ENCODE measurements at regions not wholly inside any gene's neighbourhood (a gene's known extent, or its start where the extent isn't known, plus 50 kb on each side); places are given as distances from the start of the nearest gene placed in this dataset.
A peak's percentile ranks its signal among the peaks of the same experiment; 100 is the strongest.

- no peak overlapping the region for H3K4me3 ChIP-seq
- 84 to 88% methylated on average over 11 of the region's 11 CpGs for WGBS, 2 donors
- TF ChIP-seq, protein P1, sequence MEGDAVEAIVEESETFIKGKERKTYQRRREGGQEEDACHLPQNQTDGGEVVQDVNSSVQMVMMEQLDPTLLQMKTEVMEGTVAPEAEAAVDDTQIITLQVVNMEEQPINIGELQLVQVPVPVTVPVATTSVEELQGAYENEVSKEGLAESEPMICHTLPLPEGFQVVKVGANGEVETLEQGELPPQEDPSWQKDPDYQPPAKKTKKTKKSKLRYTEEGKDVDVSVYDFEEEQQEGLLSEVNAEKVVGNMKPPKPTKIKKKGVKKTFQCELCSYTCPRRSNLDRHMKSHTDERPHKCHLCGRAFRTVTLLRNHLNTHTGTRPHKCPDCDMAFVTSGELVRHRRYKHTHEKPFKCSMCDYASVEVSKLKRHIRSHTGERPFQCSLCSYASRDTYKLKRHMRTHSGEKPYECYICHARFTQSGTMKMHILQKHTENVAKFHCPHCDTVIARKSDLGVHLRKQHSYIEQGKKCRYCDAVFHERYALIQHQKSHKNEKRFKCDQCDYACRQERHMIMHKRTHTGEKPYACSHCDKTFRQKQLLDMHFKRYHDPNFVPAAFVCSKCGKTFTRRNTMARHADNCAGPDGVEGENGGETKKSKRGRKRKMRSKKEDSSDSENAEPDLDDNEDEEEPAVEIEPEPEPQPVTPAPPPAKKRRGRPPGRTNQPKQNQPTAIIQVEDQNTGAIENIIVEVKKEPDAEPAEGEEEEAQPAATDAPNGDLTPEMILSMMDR (IDR thresholded peaks at IDR 0.05) = no peak
- no peak for DNase-seq
- no peak overlapping the region for H3K27ac ChIP-seq
- no peak for ATAC-seq
- intact Hi-C loops (cut with DNase I) = no loop called here
- no peaks in the 10 kb centered on the region for H3K9me3 ChIP-seq
- H3K36me3 ChIP-seq = no peaks in the 10 kb centered on the region
- H3K27me3 ChIP-seq = peaks cover 0 to 62% (median 56%) of the 10 kb centered on the region in 7 donors
- H3K4me1 ChIP-seq = peaks cover 0 to 50% (median 18%) of the 10 kb centered on the region in 9 donors
Observed at GRCh38 chr11:19350160-19350559, 109.4 kb upstream of the E2F8 start.

DNA sequence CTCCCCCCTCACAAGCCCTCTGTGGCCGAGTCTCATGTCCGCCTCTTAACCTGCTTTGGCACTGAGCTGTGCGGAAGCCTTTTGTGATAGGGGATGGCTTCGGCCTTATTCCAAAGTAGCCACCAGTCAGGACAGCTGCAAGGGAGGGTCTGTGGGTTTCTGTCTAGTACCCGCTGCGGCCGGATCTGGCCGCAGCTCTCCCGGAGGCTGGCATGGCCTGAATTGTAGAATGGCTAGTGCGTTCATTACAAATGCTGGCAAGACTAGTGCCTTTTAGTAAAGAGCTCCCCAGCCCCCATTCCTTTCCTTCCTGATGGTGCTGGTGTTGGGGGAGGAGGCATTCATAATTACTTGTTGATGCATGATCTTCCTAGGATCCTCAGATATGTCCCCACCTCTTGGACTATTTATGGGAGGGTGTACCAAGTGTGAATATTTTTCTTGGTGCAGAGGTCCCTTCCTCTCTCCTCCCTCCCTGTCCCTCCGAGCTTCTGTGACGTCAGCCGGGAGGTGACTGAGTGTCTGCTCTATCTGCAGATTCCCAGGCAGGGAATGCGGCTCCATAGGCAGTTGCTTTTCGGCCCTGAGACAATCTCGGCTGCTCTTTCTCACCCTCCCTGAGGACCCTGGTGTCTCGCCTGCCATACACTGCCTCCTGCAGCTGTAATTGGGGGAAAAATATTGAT, 108.7 kb upstream of the E2F8 start:
- Histone ChIP-seq H3K36me3 (no peaks in the 10 kb centered on the region), H3K27ac (no peak overlapping the region), H3K4me1 (peaks cover 0 to 55% (median 21%) of the 10 kb centered on the region in 9 donors), H3K27me3 (peaks cover 4 to 69% (median 63%) of the 10 kb centered on the region in 7 donors), H3K9me3 (no peaks in the 10 kb centered on the region), H3K4me3 (peak overlapping the region in 1 of 10 donors; percentile 10)
- TF ChIP-seq, protein P1 (IDR thresholded peaks at IDR 0.05) = no peak
- intact Hi-C loops (cut with DNase I) = no loop called here
- ATAC-seq = peak in 6 of 8 donors; percentile 14 to 62 (median 50)
- no peak for DNase-seq
- WGBS, 2 donors = 43 to 46% methylated on average over 17 of the region's 17 CpGs

DNA sequence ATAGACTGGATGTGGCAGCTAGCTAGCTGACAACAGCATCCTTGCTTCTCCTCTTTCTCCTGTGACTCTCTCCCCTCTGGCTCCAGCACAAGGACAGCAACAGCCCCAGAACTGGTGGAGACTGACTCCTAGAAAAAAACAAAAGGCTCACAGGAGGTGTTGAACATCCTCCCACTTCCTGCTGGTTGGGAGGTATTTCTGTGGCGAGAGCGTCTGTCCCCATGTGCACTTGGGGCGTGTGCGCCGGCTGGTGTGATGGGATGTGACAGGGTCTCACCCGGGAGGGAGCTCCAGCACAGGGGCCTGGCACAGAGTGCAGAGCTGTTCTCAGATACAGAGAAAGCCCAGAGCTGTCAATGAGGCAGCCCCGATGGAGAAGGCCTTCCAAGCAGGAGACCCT, 107.2 kb upstream of the E2F8 start:
- Histone ChIP-seq H3K9me3 (no peaks in the 10 kb centered on the region), H3K36me3 (no peaks in the 10 kb centered on the region), H3K4me3 (no peak overlapping the region), H3K27ac (no peak overlapping the region), H3K27me3 (peaks cover 4 to 85% (median 77%) of the 10 kb centered on the region in 7 donors), H3K4me1 (peaks cover 0 to 51% (median 21%) of the 10 kb centered on the region in 9 donors)
- intact Hi-C loops (cut with DNase I) = no loop called here
- DNase-seq (no peak), ATAC-seq (no peak)
- TF ChIP-seq, protein P1 (IDR thresholded peaks at IDR 0.05) = no peak
- WGBS, 2 donors = 54 to 60% methylated on average over 7 of the region's 7 CpGs

- peak; percentile 52 to 76 (median 60) for ATAC-seq
- peak in 1 of 2 donors; percentile 26 for DNase-seq
- 7 to 9% methylated on average over 53 to 54 of the region's 54 CpGs for WGBS, 2 donors
- Histone ChIP-seq H3K4me1 (peaks cover 0 to 51% (median 21%) of the 10 kb centered on the region in 9 donors), H3K9me3 (no peaks in the 10 kb centered on the region), H3K36me3 (no peaks in the 10 kb centered on the region), H3K27ac (no peak overlapping the region), H3K27me3 (peaks cover 4 to 96% (median 80%) of the 10 kb centered on the region in 7 donors), H3K4me3 (peak overlapping the region; percentile 32 to 55 (median 45))
- TF ChIP-seq, protein P1 (IDR thresholded peaks at IDR 0.05) = peak in 4 of 9 donors; percentile 22 to 29 (median 24)
- intact Hi-C loops (cut with DNase I) = no loop called here
Observed at GRCh38 chr11:19345848-19346681, 105.3 kb upstream of the E2F8 start.

Data from heart right ventricle (tissue), 16 donors.